Endothelial cell of umbilical vein (primary cell): ENCODE measurements at regions not wholly inside any gene's neighbourhood (a gene's known extent, or its start where the extent isn't known, plus 50 kb on each side); places are given as distances from the start of the nearest gene placed in this dataset.

Source experiments
- CTCF ChIP-seq, 2 donors: IDR thresholded peaks; 1 replicate in 1 of 2; 2 replicates in 1 of 2; pipeline ENCODE4 v1.5.1; 2011; ENCODE audit warnings: low read length in 2 of 2, mild to moderate bottlenecking in 2 of 2, moderate library complexity in 2 of 2, control low read depth in 1 of 2, inconsistent platforms in 1 of 2, low read depth in 1 of 2; ENCODE audit not compliant: insufficient read depth in 1 of 2; ENCODE audit errors: extremely low read depth in 1 of 2
- EZH2 ChIP-seq: IDR thresholded peaks from 2 replicates; pipeline ENCODE4 v1.6.1; 2012; ENCODE audit warnings: borderline replicate concordance, low read depth, mild to moderate bottlenecking, moderate library complexity, low read length, inconsistent platforms; ENCODE audit not compliant: severe bottlenecking
- FOS ChIP-seq: IDR thresholded peaks from 2 replicates; pipeline ENCODE4 v1.6.1; 2011; ENCODE audit warnings: mild to moderate bottlenecking, low read length, moderate library complexity, borderline replicate concordance; ENCODE audit not compliant: insufficient read depth
- GATA2 ChIP-seq: IDR thresholded peaks from 2 replicates; pipeline ENCODE4 v1.7.0; 2011; ENCODE audit warnings: low read depth, mild to moderate bottlenecking, moderate library complexity, mixed read lengths, low read length; ENCODE audit not compliant: insufficient read length, insufficient read depth
- JUN ChIP-seq: IDR thresholded peaks from 2 replicates; pipeline ENCODE4 v1.6.1; 2011; ENCODE audit warnings: borderline replicate concordance, low read depth; ENCODE audit not compliant: insufficient read length, insufficient read depth
- MAX ChIP-seq: IDR thresholded peaks from 2 replicates; pipeline ENCODE4 v1.6.1; 2011; ENCODE audit not compliant: insufficient read depth, insufficient read length
- MYC ChIP-seq: IDR thresholded peaks from one replicate; pipeline ENCODE4 v1.6.1; 2011; ENCODE audit warnings: mild to moderate bottlenecking, low read depth, low read length
- POLR2A ChIP-seq: IDR thresholded peaks from 2 replicates; pipeline ENCODE4 v1.6.1; 2012; ENCODE audit warnings: low read depth, mild to moderate bottlenecking, control low read depth, low read length
- POLR2AphosphoS5 ChIP-seq: IDR thresholded peaks from 2 replicates; pipeline ENCODE4 v1.6.1; 2012; ENCODE audit warnings: low read depth, mild to moderate bottlenecking, control low read depth, low read length, moderate library complexity; ENCODE audit not compliant: insufficient read depth

- TF ChIP-seq CTCF (IDR thresholded peaks at IDR 0.05; ENCODE audit: extremely low read depth in 1 of 2, insufficient read depth in 1 of 2, low read depth in 1 of 2, low read length in 2 of 2) (no peak), POLR2A (no peak), MAX (no peak), POLR2AphosphoS5 (no peak), EZH2 (no peak), FOS (no peak), JUN (peak; percentile 22), MYC (no peak), GATA2 (no peak)
Observed at GRCh38 chr12:58489394-58489793, 430.9 kb downstream of the LRIG3 start.
